ENCODE measurements at regions not wholly inside any gene's neighbourhood (a gene's known extent, or its start where the extent isn't known, plus 50 kb on each side); places are given as distances from the start of the nearest gene placed in this dataset.

GRCh38 chr22:44362249-44363012 is 49.7 kb upstream of the SHISAL1 start:
- no peak for ATAC-seq
- intact Hi-C loops (cut with DNase I) = no loop called here
- no peak for DNase-seq (ENCODE audit: low spot score)

Data from sciatic nerve (tissue), 2 donors.